ENCODE measurements at regions not wholly inside any gene's neighbourhood (a gene's known extent, or its start where the extent isn't known, plus 50 kb on each side); places are given as distances from the start of the nearest gene placed in this dataset.

- Histone ChIP-seq H3K56ac (ENCODE audit: extremely low read depth, insufficient read depth, low read length) (no peak overlapping the region), H3K14ac (replicated peaks; ENCODE audit: low read depth, low read length) (no peak overlapping the region), H3K9me3 (ENCODE audit: control insufficient read depth, insufficient read depth, low read length) (no peaks in the 10 kb centered on the region), H2BK15ac (ENCODE audit: low read depth, low read length) (no peak overlapping the region), H3K79me1 (ENCODE audit: low read depth in 1 of 2, low read length in 2 of 2) (no peaks in the 10 kb centered on the region), H2BK120ac (ENCODE audit: low read depth, low read length) (no peak overlapping the region), H3K9ac (ENCODE audit: low read depth, low read length) (no peak overlapping the region), H3K4me2 (ENCODE audit: low read depth, low read length) (no peak overlapping the region), H2AK5ac (ENCODE audit: low read depth, low read length) (no peak overlapping the region), H3K36me3 (ENCODE audit: control insufficient read depth, insufficient read depth, low read length) (no peaks in the 10 kb centered on the region), H3K4ac (ENCODE audit: low read depth, low read length) (no peak overlapping the region), H4K8ac (ENCODE audit: low read depth in 2 of 2, low read length in 2 of 2) (no peak overlapping the region), H4K5ac (ENCODE audit: low read depth, low read length) (no peak overlapping the region), H2AK9ac (replicated peaks; ENCODE audit: low read depth, low read length, poor library complexity) (no peak overlapping the region), H2AFZ (replicated peaks; ENCODE audit: low read length, poor library complexity) (no peak overlapping the region), H3K4me3 (ENCODE audit: insufficient read depth, low read depth, low read length) (no peak overlapping the region), H3K9me1 (ENCODE audit: insufficient read depth, low read length) (no peaks in the 10 kb centered on the region), H2BK5ac (ENCODE audit: low read depth, low read length, poor library complexity, severe bottlenecking) (no peak overlapping the region), H3K23ac (ENCODE audit: low read depth, low read length) (no peak overlapping the region), H2BK20ac (ENCODE audit: low read depth, low read length) (no peak overlapping the region), H4K91ac (ENCODE audit: insufficient read depth, low read depth, low read length) (no peak overlapping the region), H3K27me3 (ENCODE audit: control insufficient read depth, insufficient read depth, low read length) (no peaks in the 10 kb centered on the region), H3K27ac (ENCODE audit: insufficient read depth, low read length) (no peak overlapping the region), H4K20me1 (ENCODE audit: insufficient read depth, low read length) (no peaks in the 10 kb centered on the region), H3K18ac (ENCODE audit: low read depth, low read length) (no peak overlapping the region), H3K4me1 (ENCODE audit: control insufficient read depth, insufficient read depth, low read length) (no peaks in the 10 kb centered on the region)
- dilution Hi-C loops (cut with HindIII; ENCODE audit: low sequenced_read_pairs, unreplicated experiment), result no loop called here
- no TSS peak for BruUV-seq (replicated peaks)
- no CpG with 5 or more reads among the region's 2 CpGs for WGBS, 2 experiments (ENCODE audit: extremely low coverage in 2 of 2, insufficient read length in 1 of 2)
- CTCF ChIA-PET, result no interaction called here
- TF ChIP-seq RFX5 (IDR thresholded peaks at IDR 0.05; ENCODE audit: low read depth, low read length), result no peak
- TF ChIP-seq RAD21 (IDR thresholded peaks at IDR 0.05; ENCODE audit: low read length), result no peak
- no peak for TF ChIP-seq CTCF (conservative IDR thresholded peaks at IDR 0.05; ENCODE audit: low read depth, low read length)
- TF ChIP-seq POLR2A (IDR thresholded peaks at IDR 0.05; ENCODE audit: low read depth, low read length), result no peak
- TF ChIP-seq NFE2L2 (IDR thresholded peaks at IDR 0.05; ENCODE audit: low read depth, low read length), result no peak
- TF ChIP-seq MAZ (IDR thresholded peaks at IDR 0.05; ENCODE audit: borderline replicate concordance, low read depth, low read length), result no peak
- no peak for TF ChIP-seq BHLHE40 (IDR thresholded peaks at IDR 0.05; ENCODE audit: low read depth, low read length)
- no peak for TF ChIP-seq ELK1 (IDR thresholded peaks at IDR 0.05; ENCODE audit: borderline replicate concordance, low read depth, low read length)
- TF ChIP-seq SMC3 (IDR thresholded peaks at IDR 0.05; ENCODE audit: low read depth, low read length), result no peak
- no peak for TF ChIP-seq RCOR1 (IDR thresholded peaks at IDR 0.05; ENCODE audit: insufficient replicate concordance, low read length)
- TF ChIP-seq USF2 (IDR thresholded peaks at IDR 0.05; ENCODE audit: low read depth, low read length), result no peak
- no peak for TF ChIP-seq CHD1 (IDR thresholded peaks at IDR 0.05; ENCODE audit: low read depth, low read length)
- TF ChIP-seq MAFK (IDR thresholded peaks at IDR 0.05; ENCODE audit: low read depth, low read length), result no peak
- TF ChIP-seq FOS (IDR thresholded peaks at IDR 0.05; ENCODE audit: low read depth, low read length), result no peak
- TF ChIP-seq MXI1 (IDR thresholded peaks at IDR 0.05; ENCODE audit: borderline replicate concordance, low read depth, low read length), result no peak
- TF ChIP-seq CEBPB (IDR thresholded peaks at IDR 0.05; ENCODE audit: low read depth, low read length), result no peak
- no peak for DNase-seq
- ATAC-seq (ENCODE audit: low read depth), result no peak
- POLR2A ChIA-PET (ENCODE audit: unreplicated experiment), result no interaction called here
- intact Hi-C loops (cut with micrococcal nuclease), result no loop called here
- in situ Hi-C loops (cut with MboI; ENCODE audit: low sequenced_read_pairs), result no loop called here
These were observed 371.6 kb upstream of the EMCN start for GRCh38 chr4:100889401-100889800.

Data from IMR-90 (cell line).